Osteocyte (in vitro differentiated cells): ENCODE measurements at regions not wholly inside any gene's neighbourhood (a gene's known extent, or its start where the extent isn't known, plus 50 kb on each side); places are given as distances from the start of the nearest gene placed in this dataset.

Experiments
- DNase-seq: peaks from one replicate; pipeline ENCODE4 v3.0.0; 2021; ENCODE audit warnings: mixed read lengths; ENCODE audit not compliant: unreplicated experiment; ENCODE audit errors: extremely low spot score
- H3K27ac Mint-ChIP-seq: one replicate; pipeline ENCODE4 v1.8.0; 2021; ENCODE audit warnings: mild to moderate bottlenecking, mixed read lengths; ENCODE audit not compliant: unreplicated experiment
- H3K27me3 Mint-ChIP-seq: one replicate; pipeline ENCODE4 v1.8.0; 2021; ENCODE audit warnings: mixed read lengths; ENCODE audit not compliant: unreplicated experiment
- H3K36me3 Mint-ChIP-seq: one replicate; pipeline ENCODE4 v1.8.0; 2021; ENCODE audit warnings: mixed read lengths; ENCODE audit not compliant: unreplicated experiment
- H3K4me1 Mint-ChIP-seq: one replicate; pipeline ENCODE4 v1.8.0; 2021; ENCODE audit warnings: mixed read lengths; ENCODE audit not compliant: unreplicated experiment
- H3K4me3 Mint-ChIP-seq: one replicate; pipeline ENCODE4 v1.8.0; 2021; ENCODE audit warnings: mild to moderate bottlenecking, moderate library complexity, mixed read lengths; ENCODE audit not compliant: unreplicated experiment
- H3K9me3 Mint-ChIP-seq: one replicate; pipeline ENCODE4 v1.8.0; 2021; ENCODE audit warnings: mixed read lengths; ENCODE audit not compliant: unreplicated experiment
- CTCF ChIP-seq: fragments of 200-600 bp; sonication (generic); IDR thresholded peaks from 2 replicates; pipeline ENCODE4 v1.5.0; 2021; ENCODE audit warnings: antibody characterized with exemption, mild to moderate bottlenecking, moderate library complexity

- Mint-ChIP-seq H3K36me3 (no peaks in the 10 kb centered on the region), H3K27me3 (no peaks in the 10 kb centered on the region), H3K9me3 (peaks cover 39% of the 10 kb centered on the region), H3K27ac (no peak overlapping the region), H3K4me1 (no peaks in the 10 kb centered on the region), H3K4me3 (no peak overlapping the region)
- TF ChIP-seq CTCF = no peak
- DNase-seq = no peak
These were observed 352.4 kb upstream of the POM121L12 start for GRCh38 chr7:52682993-52683392.

GRCh38 chr7:52670608-52671225 is 364.7 kb upstream of the POM121L12 start:
- Mint-ChIP-seq H3K4me1 (no peaks in the 10 kb centered on the region), H3K4me3 (no peak overlapping the region), H3K27me3 (no peaks in the 10 kb centered on the region), H3K36me3 (no peaks in the 10 kb centered on the region), H3K9me3 (peaks cover 38% of the 10 kb centered on the region), H3K27ac (no peak overlapping the region)
- no peak for TF ChIP-seq CTCF
- DNase-seq = no peak

- peak; percentile 88 for DNase-seq
- H3K36me3 Mint-ChIP-seq = no peaks in the 10 kb centered on the region
- H3K4me3 Mint-ChIP-seq = no peak overlapping the region
- TF ChIP-seq CTCF = no peak
- H3K27ac Mint-ChIP-seq = no peak overlapping the region
- H3K4me1 Mint-ChIP-seq = no peaks in the 10 kb centered on the region
- H3K9me3 Mint-ChIP-seq = peaks cover 37% of the 10 kb centered on the region
- no peaks in the 10 kb centered on the region for H3K27me3 Mint-ChIP-seq
These were observed 366.4 kb upstream of the POM121L12 start for GRCh38 chr7:52669031-52669430.

- peak; percentile 86 for DNase-seq
- H3K27ac Mint-ChIP-seq = no peak overlapping the region
- no peaks in the 10 kb centered on the region for H3K36me3 Mint-ChIP-seq
- H3K4me3 Mint-ChIP-seq = no peak overlapping the region
- H3K4me1 Mint-ChIP-seq = no peaks in the 10 kb centered on the region
- H3K9me3 Mint-ChIP-seq = peaks cover 36% of the 10 kb centered on the region
- no peak for TF ChIP-seq CTCF
- H3K27me3 Mint-ChIP-seq = no peaks in the 10 kb centered on the region
These were observed 367.0 kb upstream of the POM121L12 start for GRCh38 chr7:52668435-52668834.

GRCh38 chr7:52659178-52659577 is 376.3 kb upstream of the POM121L12 start:
- TF ChIP-seq CTCF = no peak
- Mint-ChIP-seq H3K4me3 (no peak overlapping the region), H3K9me3 (peaks cover 21% of the 10 kb centered on the region), H3K36me3 (no peaks in the 10 kb centered on the region), H3K4me1 (no peaks in the 10 kb centered on the region), H3K27me3 (no peaks in the 10 kb centered on the region), H3K27ac (no peak overlapping the region)
- no peak for DNase-seq
